Loucy (cell line): ENCODE measurements at regions not wholly inside any gene's neighbourhood (a gene's known extent, or its start where the extent isn't known, plus 50 kb on each side); places are given as distances from the start of the nearest gene placed in this dataset.

Experiments used
- EZH2phosphoT487 ChIP-seq: fragments of 200-600 bp; IDR thresholded peaks from 2 replicates; pipeline ENCODE4 v1.6.1; 2018; ENCODE audit warnings: antibody characterized with exemption, mild to moderate bottlenecking, moderate library complexity, borderline replicate concordance
- TF ChIP-seq, protein P1 (sequence below): fragments of 200-600 bp; sonication (generic); conservative IDR thresholded peaks from 2 replicates; pipeline ENCODE4 v1.5.1; 2014; ENCODE audit warnings: mild to moderate bottlenecking, antibody characterized with exemption, low read length

DNA sequence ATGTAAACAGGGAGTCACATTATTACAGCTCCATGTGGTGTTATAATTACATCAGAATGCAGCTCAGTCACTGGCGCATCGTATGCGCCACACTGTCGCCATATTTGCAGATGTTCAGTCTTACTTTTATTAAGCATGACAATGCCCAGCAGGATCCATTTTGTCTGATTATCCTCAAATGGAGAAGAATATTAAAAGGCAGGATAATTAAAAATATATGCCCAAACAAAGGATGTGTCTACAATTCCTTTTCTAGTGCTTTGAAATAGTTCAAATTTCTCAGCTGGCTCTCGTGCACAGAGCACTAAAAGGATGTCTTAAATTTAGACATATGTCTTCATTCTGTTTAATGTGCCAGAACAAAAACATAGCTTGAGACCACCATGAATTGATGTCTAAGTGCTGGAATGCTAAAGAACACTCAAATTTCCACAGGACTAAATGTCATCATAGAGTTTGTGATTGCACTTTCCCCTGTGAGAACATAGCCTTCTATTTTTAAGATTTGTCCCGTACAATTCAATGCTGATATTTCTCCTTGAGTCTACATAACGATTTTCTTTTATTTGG lies 168.0 kb downstream of the DKK1 start:
- TF ChIP-seq, protein P1, sequence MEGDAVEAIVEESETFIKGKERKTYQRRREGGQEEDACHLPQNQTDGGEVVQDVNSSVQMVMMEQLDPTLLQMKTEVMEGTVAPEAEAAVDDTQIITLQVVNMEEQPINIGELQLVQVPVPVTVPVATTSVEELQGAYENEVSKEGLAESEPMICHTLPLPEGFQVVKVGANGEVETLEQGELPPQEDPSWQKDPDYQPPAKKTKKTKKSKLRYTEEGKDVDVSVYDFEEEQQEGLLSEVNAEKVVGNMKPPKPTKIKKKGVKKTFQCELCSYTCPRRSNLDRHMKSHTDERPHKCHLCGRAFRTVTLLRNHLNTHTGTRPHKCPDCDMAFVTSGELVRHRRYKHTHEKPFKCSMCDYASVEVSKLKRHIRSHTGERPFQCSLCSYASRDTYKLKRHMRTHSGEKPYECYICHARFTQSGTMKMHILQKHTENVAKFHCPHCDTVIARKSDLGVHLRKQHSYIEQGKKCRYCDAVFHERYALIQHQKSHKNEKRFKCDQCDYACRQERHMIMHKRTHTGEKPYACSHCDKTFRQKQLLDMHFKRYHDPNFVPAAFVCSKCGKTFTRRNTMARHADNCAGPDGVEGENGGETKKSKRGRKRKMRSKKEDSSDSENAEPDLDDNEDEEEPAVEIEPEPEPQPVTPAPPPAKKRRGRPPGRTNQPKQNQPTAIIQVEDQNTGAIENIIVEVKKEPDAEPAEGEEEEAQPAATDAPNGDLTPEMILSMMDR, result no peak
- no peak for TF ChIP-seq EZH2phosphoT487
